Muscle of arm (tissue), 1 donor: ENCODE measurements at regions not wholly inside any gene's neighbourhood (a gene's known extent, or its start where the extent isn't known, plus 50 kb on each side); places are given as distances from the start of the nearest gene placed in this dataset.

Experiments
- DNase-seq: peaks from one replicate; pipeline ENCODE4 v3.0.0-alpha.2; 2013

DNA sequence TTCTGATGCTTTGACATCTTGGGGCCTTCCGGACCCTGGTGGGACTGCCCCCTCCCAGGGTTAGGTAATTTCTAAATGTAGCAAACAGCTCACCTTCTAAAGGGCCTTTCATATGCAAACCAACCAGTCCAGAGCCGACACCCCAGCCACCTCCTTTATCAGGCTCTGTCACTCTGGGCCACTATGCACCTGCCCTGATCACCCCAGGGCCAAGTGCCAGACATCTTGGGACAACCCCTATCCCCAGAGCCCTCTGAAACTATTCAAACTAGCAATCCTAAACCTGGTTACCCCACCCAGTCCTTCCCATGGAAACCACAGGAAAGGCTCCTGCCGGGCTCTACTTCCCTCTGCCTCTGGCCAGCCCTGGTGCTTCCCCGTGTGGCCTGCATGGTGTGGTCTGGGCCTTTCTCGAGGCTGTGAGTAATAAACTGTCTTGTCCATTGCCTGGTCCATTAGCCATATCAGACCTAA lies 91.2 kb upstream of the TNRC6C start:
- no peak for DNase-seq

DNA sequence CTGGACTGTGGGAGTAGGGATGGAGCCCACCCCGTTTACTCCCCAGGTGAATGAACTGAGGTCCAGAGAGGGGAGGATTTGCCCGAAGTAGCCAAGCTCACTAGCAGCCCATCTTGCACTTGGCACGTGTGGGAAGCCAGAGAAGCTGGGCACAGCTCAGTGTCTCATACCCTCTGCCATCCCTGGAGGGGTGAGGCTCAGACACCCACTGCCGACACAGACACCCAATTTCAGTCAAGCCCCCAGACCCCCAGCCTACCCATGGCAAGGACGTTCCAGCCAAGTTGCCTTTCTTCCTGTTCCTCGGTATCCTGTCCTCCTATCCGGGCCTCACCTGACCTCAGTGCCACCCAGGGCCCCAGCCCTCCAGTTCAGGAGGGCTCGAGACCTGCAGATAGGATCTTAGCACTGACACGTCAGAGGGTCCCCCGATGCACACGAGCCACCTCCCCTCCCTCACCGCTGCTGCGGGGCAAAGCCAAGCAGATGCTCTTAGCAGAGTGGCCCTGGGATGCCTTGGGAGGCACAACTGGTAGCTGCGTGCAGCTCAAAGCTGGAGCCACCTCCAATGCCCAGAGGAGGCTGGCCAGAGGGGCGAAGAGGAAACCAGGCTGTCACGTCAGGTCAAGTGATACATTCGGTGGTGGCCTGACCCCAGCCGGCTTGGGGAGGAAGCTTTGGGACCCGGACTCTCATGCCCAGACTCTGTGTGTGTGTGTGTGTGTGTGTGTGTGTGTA lies 90.4 kb upstream of the TNRC6C start:
- DNase-seq = no peak

DNA sequence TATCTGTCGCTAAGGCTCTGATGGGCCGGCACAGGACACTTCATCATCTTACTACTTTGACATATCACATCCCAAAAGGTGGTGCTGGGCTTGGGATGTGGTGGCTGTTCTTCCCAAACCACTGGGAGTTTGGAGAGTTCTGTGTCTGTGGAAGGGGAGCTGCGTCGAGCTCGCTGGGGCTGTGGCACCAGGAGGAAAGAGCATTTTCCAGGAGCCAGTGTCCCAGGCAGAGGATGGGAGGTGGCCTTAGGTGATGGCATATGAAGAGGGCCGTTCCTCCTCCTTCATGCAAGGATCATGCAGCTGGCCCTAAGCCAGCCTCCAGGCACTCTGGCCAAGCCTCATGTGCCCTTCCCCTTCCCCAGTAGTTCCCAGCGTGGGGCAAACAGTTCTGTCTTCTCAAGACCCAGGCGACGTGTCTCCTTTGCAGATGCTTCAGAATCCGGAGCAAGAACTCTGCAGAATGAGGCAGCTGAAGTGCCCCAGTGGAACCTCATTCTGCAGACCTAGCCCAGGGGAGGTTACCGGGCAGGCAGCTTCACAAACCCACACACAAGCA lies 89.4 kb upstream of the TNRC6C start:
- DNase-seq = no peak

DNA sequence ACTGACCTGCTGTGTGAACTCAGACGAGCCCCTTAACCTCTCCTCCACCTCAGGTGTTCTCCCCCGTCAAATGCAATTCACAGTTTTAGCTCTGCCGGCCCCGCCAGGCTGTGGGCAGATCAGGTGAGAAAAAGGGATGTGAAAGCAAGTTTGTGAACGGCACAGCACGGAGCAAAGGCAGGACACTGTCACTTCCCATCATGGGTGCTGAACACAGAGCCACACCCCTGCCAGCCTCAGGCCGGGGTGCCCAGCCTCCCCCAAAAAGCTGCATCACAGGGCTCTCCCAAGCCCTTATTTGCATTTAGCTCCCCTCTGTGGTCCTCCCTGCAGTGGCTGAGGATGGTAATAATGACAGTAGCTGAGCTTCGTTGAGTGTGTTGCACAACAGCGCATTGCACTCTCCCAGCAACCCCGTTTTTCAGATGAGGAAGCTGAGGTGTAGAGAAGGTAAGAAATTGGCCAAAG lies 88.8 kb upstream of the TNRC6C start:
- DNase-seq = no peak

DNA sequence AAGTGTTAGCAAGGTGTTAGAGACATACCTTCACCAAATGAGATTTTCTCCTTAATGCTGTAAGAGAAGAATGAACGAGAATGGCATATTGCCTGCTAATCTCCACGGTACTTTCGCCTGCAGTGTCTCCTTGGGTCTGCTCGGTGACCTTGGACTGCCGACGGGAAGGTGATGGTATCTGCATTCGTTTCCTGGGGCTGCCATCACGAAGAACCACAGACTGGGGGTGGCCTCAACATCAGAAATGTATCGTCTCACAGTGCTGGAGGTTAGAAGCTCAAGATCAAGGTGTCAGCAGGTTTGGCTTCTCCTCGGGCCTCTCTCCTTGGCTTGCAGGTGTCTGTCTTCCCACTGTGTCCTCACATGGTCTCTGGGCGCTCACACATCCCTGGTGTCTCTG lies 86.3 kb upstream of the TNRC6C start:
- no peak for DNase-seq

DNA sequence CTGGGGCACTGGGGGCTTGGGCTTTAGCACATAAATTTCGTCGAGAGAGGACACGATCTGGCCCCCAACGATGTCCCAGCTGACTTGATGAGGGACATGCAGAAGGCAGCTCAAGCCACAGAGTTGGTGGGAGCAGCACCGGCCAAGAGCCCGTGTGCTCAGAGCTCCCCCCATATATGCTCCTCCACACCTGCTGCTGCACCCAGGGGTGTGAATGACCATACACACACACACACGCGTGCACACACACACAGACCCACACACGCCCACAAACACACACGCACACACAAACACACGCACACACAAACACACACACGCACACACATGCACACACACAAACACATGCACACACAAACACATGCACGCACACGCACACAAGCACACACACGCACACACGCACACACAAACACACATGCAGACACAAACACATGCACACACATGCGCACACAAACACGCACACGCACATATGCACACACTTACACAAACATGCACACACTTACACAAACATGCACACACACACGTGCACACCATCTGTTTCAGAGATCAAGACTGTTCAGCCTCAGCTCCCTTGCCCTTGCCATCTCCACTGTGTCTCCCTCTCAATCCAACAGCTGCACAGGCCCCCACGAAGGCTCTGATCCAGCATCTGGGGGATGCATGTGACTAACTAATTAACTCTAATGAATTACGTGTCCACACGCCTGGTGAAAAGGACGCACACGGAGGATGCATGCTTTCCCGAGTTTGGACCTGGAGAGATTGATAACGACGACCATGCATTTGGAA lies 85.6 kb upstream of the TNRC6C start:
- DNase-seq = no peak

DNA sequence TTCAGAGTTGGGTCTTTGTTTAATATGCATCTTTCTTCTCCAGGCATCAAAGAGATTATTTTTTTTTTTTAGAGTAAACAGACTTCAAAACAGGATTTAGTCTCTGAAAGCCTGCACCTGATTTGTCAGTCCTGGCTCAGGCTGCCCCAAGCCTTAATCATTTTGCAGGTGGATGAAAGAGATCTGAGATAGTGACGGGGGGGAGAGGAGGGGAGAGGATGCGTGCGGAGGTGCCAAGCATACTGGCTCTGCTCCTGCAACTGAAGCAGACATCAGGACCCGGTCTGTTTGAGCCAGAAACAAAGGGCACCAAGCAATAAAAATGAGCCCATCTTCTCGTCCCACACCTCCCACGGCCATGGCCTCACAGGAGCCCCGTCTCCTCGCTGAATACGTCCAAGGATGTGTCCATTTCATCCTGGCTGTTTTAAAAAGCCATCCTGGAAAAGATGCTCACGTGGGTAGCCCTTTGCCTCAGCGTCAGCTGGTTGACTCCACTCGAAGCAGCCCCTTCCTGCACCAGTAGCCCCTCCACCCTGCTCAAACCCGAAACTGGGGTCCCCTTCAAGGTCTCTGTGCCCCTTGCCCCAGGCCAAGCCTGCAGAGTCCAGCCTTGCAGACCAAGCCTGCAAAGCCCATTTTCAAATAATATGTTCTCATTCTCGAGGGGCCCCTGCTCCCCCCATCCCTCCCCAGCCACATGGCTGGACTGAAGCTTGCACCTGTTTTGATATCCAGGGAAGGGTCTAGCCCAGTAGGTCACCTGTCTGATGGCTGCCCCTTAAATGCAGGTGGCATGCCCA lies 84.8 kb upstream of the TNRC6C start:
- DNase-seq = no peak

DNA sequence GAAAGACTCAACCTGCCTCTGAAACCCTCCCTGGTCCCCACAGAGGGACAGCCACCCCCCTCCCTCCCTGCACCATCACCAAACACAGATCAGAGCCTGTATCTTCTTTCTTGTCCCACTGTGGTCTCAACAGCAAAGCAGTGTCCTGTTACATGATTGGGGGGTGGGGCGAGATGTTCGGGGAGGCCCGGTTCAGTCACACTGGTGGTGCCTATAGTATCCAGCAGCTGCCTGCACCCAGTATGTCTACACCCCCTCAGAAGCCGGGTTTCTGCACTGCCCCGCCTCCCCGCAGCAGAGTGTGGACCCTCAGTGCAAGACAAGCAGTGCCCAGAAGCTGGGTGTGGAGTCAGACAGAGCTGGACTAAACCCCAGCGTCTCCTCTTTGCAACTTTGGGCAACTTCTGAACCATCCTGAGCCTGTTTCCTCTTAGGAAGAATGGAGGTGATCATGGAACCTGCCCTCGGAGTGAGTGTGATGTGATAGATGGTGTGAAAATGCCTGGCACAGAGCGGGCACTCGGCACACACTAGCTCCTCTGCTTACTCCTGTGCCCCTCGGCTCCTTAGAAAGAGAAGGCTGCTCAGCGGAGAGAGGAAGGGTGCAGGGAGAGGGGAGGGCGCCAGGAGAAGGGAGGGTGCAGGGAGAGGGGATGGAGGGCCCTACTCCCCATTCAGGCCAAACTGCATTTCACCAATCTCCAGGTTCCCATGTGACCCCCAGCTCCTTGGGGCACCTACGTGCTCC lies 84.0 kb upstream of the TNRC6C start:
- no peak for DNase-seq

DNA sequence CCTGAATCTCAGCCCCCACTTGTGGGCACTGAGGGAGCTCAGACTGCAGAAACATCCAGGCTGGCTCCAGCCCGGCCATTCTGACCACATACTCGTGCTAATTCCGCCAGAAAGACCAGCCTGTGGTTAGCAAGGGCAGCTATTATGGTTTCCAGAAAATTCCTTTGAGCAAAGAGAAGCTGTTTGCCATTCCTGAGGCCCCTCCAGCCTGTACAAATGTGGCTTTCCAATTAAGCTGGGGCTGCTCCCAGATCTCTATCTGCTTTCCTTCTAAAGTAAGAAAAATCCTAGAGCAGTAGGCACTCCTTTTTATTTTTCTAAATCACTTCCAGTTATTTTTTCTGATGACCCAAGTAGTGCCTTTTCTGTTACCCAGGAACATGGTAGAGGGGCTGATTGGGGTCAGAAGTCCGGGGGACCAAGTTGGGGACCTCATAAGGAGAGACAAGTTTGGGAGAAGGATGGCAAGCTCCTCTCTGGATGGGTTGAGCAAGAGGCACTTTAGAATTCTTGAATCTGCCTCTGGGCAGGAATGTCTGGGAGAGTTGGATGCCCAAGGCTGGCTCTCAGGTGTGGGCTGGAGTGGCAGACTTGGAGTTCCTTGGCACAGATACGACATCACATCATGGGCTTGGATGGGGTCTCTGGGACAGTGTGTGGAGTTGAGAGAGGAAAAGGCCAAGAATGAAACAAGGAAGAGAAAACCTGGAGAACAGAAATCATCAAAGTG lies 83.3 kb upstream of the TNRC6C start:
- DNase-seq = no peak

DNA sequence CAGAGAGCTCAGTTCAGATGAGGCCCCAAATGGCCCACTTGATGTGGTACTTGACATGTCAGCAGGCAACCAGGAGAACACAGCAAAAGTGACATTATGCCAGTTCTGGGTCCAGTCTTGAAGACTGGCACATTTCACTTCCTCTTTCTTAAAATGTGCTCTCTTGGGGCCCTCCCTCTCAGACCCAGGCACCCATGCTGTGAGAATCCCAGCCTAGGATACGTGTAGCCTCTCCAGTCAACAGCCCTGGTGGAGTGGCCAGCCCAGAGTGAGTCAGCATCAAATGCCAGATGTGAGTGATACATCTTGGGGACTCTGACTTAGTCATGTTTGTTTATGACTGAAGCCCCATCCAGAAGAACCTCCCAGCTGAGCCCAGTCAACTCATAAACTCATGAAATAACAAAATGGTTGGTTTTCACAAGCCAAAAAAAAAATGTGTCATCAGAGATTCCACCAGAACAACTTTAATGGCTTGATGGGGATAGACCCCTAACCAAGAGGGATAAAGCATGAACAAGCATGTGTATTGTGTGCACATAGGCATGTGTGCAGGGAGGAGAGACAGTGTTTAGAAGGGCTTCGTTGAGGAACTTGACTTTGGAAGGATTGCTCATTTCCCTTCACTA lies 82.5 kb upstream of the TNRC6C start:
- DNase-seq = no peak

DNA sequence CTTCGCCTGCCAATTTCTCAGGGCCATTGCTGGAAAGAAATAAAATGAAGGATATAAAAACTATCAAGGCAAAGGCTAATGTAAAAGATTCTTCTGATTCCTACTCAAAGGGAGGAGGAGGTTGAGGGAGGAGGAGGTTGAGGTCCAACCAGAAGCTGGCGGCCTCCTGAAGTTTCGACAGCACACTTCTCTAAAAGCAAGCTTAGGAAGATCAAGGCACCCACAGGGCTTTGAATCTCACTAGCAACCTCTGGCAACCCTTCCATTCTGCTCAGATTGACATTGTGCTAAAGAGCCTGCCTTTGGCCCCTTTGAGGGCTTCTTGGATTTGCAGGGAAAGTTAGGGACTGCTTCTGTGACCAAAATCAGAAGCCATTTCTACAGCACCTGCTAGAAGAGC lies 81.5 kb upstream of the TNRC6C start:
- DNase-seq = no peak

DNA sequence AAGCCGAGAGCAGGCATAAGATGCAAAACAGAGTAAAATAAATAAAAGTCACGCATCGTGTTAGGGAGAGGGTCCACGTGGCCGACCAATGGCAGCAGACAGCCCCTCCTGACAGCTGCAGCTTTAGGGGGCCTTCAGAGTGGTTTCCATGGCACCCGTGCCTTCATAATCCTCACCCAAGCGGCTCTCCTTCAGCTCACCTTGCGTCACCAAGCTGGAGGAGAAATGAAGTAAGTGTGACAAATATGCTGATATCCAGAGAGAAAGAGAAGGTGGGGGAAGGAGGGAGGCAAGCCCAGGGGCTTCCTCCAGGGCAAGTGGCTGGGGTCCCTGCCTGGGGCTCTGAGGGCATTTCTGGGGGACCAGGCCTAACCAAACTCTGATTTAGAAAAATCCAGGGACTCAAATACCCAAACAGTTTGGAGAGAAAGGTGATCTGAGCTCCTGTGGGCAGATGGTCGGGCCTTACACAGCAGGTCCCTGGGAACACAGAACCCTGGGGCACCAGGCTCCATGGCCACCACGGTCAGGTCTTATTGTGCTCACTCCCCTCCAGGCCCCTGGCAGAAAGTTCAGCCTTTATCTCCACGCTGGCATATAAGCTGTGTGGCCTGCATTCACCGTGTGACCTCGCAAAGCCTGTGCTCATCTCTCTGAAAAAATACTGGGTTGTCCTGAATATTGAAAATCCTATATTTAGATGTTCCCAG lies 80.7 kb upstream of the TNRC6C start:
- no peak for DNase-seq

DNA sequence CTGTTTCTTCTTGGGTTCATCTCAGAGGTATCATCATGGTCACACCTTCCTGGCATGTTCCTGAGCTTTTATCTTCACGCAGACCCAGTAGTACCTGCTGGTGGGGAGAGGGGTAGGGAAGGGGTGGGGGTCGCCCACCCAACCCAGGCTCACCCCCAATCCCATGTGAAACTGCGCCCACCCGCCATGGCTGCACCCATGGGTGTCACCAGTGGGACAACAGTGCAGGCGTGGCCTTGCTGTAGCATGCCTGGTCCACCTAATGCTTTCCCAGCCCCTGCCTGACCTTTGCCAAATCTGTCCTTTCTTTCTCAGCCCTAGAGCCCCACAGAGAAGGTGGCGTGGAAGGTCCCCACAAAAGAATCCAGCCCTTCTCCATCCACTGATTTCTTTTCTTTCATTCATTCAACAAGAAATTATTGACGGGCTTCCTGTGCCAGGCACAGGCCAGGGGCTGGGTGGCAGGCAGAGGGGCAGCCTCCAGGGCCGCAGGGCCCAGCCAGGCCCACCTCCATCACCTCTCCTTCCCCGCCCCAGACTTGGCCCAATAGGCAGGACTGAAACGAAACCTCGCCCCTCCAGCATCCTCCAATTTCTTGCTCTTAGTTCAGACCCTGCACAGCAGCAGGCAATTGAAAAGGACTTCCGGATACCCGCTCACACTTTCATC lies 79.1 kb upstream of the TNRC6C start:
- DNase-seq = no peak

DNA sequence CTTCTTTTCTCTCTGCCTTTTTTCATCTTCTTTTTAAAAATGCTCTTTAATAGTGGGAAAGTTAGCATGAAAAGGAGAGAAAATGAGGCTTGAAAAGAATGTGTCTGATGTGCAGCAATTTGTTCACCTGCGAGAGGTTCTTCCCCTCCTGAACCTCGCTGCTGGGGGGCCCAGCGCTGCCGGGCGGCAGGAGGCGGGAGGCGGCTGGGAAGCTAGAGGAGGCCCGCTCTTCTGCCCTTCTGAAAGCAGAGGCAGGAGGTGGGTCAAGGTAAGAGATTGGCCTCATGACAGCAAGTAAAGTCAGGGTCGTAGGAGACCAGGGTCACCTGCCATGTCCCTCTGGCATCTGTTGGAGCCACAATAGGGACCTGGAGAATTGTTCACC lies 78.6 kb upstream of the TNRC6C start:
- no peak for DNase-seq

DNA sequence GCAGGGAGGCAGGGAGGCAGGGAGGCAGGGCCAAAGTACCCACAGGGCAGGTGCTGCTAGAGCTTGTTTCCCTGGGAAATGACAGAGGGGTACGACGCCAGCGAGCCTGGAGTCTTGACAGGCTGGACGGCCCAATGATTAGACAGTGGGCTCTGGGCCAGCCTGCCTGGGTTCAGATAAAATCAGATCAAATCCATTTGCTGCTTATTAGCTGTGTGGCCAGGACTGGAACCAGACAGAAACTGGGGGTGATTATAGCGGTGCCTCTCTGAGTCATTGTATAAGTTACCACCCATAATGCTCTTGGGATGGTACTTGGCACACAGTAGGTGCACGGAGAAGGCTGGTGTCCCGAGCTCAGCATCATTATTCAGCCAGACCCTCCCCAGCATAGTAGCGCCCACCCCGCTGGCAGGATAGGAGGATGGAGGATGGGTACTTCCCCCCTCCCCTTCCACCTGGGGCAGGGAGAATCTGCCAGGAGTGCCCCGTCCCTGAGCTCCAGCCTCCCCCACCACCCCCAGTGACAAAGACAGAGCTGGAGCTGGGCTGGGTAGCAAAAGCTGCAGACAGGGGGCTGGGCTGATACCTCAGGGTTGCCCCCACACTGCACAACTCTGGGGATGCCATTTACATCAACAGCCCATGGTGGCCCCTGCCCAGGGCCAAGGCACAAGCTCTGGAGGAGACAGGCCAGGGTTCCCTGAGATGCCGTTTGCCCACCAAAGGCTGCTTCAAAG lies 77.6 kb upstream of the TNRC6C start:
- DNase-seq = no peak

DNA sequence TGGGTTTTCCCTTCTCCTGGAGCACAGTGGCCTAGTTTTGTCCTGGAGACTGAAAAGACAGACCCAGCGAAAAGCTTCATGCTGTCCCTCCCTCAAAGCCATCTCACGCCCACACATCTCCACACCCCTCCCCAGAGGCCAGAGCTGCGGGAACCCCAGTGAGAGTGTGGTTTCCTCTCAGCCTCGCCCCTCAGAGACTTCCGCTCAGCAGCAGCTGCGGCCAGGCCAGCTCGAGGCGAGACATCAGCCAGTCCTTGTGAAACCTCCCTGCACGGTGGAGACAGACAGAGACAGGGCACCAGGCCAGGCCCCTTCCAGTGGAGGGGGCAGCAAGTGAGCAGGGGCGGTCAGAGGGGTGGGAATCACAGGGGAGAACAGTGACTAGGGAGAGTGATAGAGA lies 77.0 kb upstream of the TNRC6C start:
- peak; percentile 56 for DNase-seq

DNA sequence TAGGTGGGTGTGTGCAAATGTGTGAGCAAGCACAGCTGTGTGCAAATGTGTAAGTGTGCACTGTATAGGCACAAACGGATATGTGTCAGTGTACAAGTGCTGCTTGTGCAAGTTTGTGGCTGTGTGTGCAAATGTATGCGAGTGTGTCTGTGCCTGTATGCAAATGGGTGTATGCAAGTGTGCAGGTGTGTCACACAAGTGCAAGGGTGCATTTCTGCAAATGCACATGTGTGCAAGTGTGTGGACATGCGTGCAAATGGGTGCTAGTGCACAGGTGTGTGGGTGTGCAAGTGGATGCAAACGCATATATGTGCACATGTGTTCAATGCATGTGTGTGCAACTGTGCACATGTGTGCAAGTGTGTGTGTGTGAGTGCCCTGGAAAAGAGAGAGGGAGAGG lies 76.5 kb upstream of the TNRC6C start:
- no peak for DNase-seq
